GM18505 (cell line): ENCODE measurements at regions not wholly inside any gene's neighbourhood (a gene's known extent, or its start where the extent isn't known, plus 50 kb on each side); places are given as distances from the start of the nearest gene placed in this dataset.

Source experiments
- ATAC-seq: cut with Tn5 transposase; IDR thresholded peaks from one replicate; pipeline ENCODE4 v1.9.1; 2021; ENCODE audit not compliant: unreplicated experiment
- POLR2A ChIP-seq: IDR thresholded peaks from 4 replicates; pipeline ENCODE4 v1.6.1; 2011; ENCODE audit warnings: borderline replicate concordance; ENCODE audit not compliant: insufficient read depth, insufficient read length; ENCODE audit errors: extremely low read depth

DNA sequence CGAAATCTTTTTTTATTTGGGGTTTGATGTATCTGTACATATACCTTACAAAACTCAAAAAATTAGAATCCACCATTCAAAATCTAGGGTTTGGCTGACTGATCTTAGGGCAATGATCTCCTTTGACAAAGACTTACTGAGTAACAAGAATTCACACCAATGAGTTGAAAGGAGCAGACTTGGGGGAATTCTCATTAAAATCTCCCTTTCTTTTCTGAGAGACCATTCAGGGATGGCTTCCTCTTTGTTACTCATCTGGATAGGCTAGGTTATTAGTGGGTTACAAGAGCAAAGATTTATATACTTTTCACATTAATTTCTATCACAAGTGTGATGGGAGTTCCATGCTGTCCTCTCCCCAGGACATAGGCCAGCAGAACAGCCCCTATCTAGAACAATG lies 661.0 kb downstream of the KCTD16 start:
- no peak for ATAC-seq

DNA sequence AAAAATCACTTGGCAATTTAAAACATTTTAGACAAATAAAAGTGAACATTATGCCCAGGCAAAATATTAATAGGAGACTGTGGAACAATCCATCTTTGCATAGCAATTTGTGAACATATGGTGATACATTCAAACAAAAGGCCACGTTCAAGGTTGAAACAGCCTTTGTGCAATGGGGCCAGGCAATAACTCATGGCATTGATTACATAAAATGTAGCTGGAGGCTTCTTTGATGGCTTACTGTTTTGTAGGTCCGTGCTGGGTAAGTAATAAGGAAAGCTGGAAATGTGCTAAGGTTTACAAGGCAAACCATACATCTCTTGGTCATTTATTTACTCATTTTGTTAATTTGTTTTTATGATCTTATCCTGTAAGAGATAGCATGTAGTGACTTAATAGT lies 651.8 kb downstream of the KCTD16 start:
- ATAC-seq = no peak
- no peak for TF ChIP-seq POLR2A

More for the DNA sequence above, 661.0 kb downstream of the KCTD16 start:
- TF ChIP-seq POLR2A = no peak

DNA sequence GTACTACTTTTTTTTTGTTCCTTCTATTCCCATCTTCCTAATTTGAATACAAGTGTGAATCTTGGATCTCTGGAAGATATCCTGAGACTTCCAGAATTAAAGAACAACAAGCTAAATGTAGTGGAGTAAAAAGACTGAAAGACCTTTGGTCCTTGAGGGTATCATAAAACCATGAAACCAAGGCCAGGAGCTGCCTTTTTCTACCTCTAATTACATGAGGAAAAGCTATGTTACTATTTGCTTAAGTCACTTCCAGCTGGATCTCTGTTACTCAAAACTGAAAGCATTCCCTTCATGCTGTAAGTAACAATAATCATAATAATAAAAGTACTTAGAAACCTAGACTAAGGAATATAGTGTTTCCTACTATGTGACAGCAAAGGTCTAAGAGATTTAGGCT lies 649.6 kb downstream of the KCTD16 start:
- no peak for ATAC-seq

DNA sequence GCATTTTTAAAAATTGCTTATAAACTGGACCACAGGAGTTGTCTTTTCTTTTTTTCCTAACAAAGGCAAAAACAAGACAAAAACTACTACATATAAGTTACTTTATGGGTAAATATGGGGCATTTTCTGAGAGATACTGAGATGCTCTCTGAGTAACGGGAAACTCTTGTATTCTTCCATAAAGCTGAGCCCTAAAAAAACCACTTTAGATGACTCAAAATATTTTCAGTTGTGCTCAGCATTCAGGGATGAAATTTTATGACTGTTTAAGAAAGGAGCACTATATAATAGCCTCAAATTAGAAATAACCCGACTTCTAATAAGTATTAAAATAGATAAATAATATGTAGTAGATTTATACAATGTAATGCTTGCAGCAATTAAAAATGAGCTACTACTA lies 644.5 kb downstream of the KCTD16 start:
- ATAC-seq = no peak
- TF ChIP-seq POLR2A = no peak

More for the DNA sequence above, 649.6 kb downstream of the KCTD16 start:
- no peak for TF ChIP-seq POLR2A

DNA sequence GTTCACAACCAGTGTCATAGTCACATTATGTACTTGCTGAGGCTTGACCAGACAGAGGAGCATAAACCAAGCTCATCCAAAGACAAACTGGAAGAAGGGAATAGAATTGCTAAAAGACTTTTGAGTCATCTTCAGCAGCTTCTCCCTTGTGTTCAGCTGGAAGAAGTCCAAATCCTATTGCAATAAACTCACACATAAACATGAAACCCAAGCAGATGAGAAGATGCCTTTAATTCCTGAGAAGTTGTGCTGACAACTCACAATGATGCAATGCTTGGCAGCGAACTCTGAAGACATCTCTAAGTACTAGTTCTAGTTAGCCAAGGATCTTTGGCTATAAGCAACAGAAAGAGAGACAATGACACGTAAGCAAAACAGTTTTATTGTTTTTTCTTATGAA lies 642.1 kb downstream of the KCTD16 start:
- no peak for ATAC-seq
- no peak for TF ChIP-seq POLR2A

DNA sequence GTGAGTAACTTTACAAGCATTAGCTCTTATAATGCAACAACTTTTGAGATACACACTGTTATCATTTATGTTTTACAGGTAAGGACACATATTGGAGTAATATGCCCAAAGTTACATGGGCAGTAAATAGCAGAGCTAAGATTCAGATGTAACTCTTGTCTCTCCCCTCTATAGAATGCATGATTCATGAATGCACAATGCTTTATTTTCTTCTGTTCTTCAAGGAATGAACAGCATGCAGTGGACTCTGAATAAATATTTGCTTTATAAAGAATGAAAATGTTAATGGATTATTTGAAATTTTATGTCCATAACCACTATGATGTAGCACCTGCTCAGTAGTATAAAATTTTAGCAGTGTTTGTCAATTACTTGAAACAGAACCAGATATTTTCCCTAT lies 629.5 kb downstream of the KCTD16 start:
- no peak for ATAC-seq

DNA sequence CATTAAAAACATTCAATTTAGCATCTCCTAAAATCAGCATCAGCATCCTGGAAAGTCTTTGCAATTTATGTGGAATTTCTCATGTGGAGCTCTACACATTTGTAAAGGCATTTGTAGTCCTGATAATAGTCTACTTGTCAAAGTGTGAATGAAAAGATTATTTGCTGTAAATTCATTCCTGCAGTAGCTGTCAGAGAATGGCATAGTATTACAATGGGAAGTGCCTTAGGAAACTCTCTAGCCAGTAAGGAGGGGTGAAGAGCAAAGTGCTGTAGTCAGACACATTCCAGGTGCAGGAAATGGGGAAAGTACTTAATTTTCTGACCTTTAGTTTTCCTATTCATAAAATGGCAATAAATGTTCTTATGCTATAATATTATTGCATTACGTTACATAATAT lies 627.9 kb downstream of the KCTD16 start:
- no peak for ATAC-seq

More for the DNA sequence above, 629.5 kb downstream of the KCTD16 start:
- TF ChIP-seq POLR2A = no peak

DNA sequence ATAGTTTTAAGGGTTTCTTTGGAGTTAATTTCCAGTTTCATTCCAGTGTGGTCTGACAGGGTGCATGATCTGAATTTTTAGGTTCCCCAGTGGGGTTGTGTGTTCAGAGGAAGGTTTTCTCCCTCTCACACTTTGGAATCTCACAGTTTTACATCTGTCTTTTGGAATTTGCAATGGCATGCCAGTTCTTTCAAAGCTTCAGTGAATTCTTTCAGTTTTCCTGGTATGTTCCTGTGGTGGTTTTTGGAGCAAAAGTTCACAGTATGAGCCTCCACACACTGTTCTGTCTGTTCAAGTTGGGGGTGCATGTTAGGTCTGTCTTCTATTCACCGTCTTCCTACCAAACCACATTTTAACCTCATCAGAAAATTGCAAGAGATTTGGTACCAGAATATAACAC lies 624.2 kb downstream of the KCTD16 start:
- TF ChIP-seq POLR2A = no peak
- ATAC-seq = no peak

More for the DNA sequence above, 627.9 kb downstream of the KCTD16 start:
- TF ChIP-seq POLR2A = no peak

DNA sequence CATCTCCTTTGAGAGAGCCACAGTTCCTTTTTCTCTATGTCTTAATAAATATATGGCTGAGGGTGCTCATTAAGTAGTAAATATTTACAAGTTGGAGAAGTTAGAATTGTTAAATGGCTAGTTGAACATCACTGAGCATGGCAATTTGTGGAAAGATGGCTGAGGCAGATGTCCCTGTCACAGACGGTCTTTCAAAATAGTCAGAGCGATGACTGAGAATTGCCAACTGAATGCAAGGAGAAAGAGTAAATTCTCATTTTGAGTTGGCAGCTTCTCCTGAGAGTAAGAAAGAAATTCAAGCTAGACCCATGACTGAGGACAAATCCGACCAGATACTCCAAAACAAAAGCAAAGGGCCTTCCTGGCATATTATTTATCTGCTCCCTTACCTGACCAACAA lies 617.9 kb downstream of the KCTD16 start:
- no peak for TF ChIP-seq POLR2A
- no peak for ATAC-seq

DNA sequence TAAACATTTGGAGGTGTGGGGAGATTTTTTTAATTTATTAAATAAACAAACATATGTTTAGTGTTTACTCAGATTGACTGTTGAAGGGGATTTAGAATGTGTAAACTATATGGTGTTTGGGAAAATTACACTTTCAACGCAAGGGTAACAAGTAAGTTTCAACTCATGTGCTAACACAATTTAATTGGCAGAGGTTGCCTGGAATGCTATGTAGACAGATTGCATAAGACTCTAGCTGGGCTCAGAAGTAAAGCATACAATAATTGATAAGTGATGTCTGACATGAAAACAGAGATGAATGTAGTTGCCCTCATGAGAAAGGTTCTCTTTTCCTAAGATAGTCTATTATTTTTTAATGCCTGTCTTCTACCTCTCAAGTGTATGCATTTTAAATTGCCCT lies 617.4 kb downstream of the KCTD16 start:
- no peak for TF ChIP-seq POLR2A

DNA sequence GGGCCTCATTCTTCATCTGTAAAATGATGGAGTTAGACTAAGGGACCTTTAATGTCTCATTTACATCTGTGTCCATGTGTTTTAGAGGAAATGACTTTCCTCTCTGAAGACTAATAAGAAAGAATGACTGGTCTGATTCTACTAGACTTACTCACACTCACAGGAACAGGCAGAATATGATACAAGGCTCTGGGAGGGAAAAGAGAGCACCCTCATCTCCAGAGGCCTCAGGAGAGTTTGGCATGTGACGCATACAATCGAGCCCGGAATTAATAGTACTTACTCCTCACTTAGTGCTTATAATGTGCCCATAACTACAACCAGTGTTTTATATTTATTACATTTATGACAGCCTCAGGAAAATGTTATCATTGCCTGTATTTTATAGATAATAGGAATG lies 608.7 kb downstream of the KCTD16 start:
- no peak for ATAC-seq
- TF ChIP-seq POLR2A = no peak

More for the DNA sequence above, 617.4 kb downstream of the KCTD16 start:
- no peak for ATAC-seq

DNA sequence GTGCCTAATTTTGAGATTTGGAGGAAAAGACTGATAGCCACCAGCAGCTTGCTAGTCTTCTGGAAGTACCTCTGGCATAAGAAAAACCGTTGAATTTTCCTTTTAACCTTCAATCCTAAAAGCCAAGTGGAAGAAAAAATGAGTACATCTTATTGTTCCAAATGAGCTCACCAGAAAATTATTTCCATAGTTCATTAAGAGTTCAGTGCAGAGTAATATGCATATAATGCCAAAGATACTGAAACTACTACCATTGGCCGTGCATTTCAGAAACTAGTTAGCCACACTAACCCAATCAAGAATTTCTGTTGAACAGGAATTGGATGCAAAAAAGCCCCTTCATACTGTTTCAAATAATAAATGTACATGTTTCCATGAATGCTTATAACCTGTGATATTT lies 607.9 kb downstream of the KCTD16 start:
- no peak for ATAC-seq
- no peak for TF ChIP-seq POLR2A

DNA sequence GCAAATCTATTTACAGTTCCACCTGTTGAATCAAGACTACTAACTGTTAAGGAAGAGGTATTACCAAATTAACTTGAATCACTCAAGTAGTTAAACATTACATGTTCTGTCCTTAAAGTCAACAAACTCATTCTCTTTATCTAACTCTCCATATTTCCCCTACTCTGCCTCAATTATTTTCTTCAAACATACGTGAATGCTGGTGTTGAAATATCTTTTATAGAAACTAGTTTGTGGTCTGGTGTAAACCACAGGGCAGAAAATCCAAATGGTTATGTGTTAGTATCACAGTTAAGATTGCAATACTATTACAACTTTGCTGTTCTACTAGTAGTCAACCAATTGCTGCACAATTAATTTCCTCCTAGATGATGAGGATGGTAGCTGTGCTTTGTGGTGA lies 603.5 kb downstream of the KCTD16 start:
- no peak for ATAC-seq
- no peak for TF ChIP-seq POLR2A

DNA sequence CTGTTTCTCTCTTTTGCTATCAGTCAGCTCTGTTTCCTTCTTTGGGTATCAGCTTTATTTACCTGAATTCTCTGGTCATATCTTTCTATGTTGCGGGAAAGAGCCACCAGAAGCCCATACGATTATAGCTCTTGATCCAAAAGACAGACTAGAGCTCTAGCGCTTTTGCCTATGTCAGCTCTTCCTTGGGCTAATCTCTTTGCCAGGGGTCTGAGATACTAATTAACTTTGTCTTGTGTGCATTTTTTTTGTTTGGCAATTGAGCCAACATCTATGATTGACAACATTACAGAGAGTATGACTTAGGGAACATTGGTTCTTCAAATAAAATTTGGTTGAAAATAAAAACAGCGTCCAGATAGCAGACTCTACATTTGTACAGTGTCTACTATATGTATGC lies 603.0 kb downstream of the KCTD16 start:
- no peak for TF ChIP-seq POLR2A
- ATAC-seq = no peak

DNA sequence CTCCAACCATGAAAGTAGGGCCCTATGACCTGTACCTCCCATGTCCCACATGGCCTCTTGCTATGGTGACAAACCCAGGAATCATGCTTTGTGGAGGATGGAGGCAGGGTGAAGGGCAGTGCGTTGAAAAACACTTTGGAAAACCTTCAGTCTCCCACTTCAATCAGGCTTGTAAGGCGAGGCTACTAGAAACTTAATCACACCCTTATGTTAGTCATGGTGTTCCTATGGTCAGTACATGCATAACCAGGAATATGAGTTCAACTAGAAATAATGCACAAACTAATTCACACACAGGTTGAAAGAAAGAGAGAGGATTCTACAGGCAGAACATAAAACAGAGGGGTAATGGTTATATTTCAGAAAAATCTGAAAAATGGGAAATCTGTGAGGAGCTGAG lies 601.1 kb downstream of the KCTD16 start:
- no peak for TF ChIP-seq POLR2A
- ATAC-seq = no peak
